ENCODE measurements at regions not wholly inside any gene's neighbourhood (a gene's known extent, or its start where the extent isn't known, plus 50 kb on each side); places are given as distances from the start of the nearest gene placed in this dataset.
A peak's percentile ranks its signal among the peaks of the same experiment; 100 is the strongest.

GRCh38 chr20:11826334-11826733 is 91.4 kb upstream of the BTBD3 start:
- DNase-seq (ENCODE audit: low spot score) = no peak

GRCh38 chr20:11832397-11832796 is 85.3 kb upstream of the BTBD3 start:
- DNase-seq (ENCODE audit: low spot score) = no peak

GRCh38 chr20:11832851-11833250 is 84.8 kb upstream of the BTBD3 start:
- DNase-seq (ENCODE audit: low spot score) = no peak

- DNase-seq (ENCODE audit: low spot score) = no peak
These were observed 83.9 kb upstream of the BTBD3 start for GRCh38 chr20:11833825-11834224.

GRCh38 chr20:11838076-11838636 is 79.5 kb upstream of the BTBD3 start:
- no peak for DNase-seq (ENCODE audit: low spot score)

GRCh38 chr20:11841972-11842461 is 75.7 kb upstream of the BTBD3 start:
- DNase-seq (ENCODE audit: low spot score) = no peak

GRCh38 chr20:11843289-11843688 is 74.4 kb upstream of the BTBD3 start:
- no peak for DNase-seq (ENCODE audit: low spot score)

GRCh38 chr20:11844691-11845090 is 73.0 kb upstream of the BTBD3 start:
- no peak for DNase-seq (ENCODE audit: low spot score)

- no peak for DNase-seq (ENCODE audit: low spot score)
These were observed 72.4 kb upstream of the BTBD3 start for GRCh38 chr20:11845340-11845739.

- no peak for DNase-seq (ENCODE audit: low spot score)
These were observed 71.6 kb upstream of the BTBD3 start for GRCh38 chr20:11846131-11846530.

GRCh38 chr20:11847827-11848226 is 69.9 kb upstream of the BTBD3 start:
- DNase-seq (ENCODE audit: low spot score) = no peak

GRCh38 chr20:11849270-11849915 is 68.3 kb upstream of the BTBD3 start:
- no peak for DNase-seq (ENCODE audit: low spot score)

GRCh38 chr20:11849976-11850670 is 67.6 kb upstream of the BTBD3 start:
- peak; percentile 35 for DNase-seq (ENCODE audit: low spot score)

GRCh38 chr20:11850901-11851300 is 66.8 kb upstream of the BTBD3 start:
- no peak for DNase-seq (ENCODE audit: low spot score)

- no peak for DNase-seq (ENCODE audit: low spot score)
These were observed 66.0 kb upstream of the BTBD3 start for GRCh38 chr20:11851646-11852045.

GRCh38 chr20:11852189-11852588 is 65.5 kb upstream of the BTBD3 start:
- DNase-seq (ENCODE audit: low spot score) = no peak

GRCh38 chr20:11852811-11853210 is 64.9 kb upstream of the BTBD3 start:
- no peak for DNase-seq (ENCODE audit: low spot score)

GRCh38 chr20:11853359-11853758 is 64.3 kb upstream of the BTBD3 start:
- no peak for DNase-seq (ENCODE audit: low spot score)

- DNase-seq (ENCODE audit: low spot score) = no peak
These were observed 56.2 kb upstream of the BTBD3 start for GRCh38 chr20:11861479-11861878.

GRCh38 chr20:11867291-11867919 is 50.3 kb upstream of the BTBD3 start:
- no peak for DNase-seq (ENCODE audit: low spot score)

Data from D341Med (cell line).